Amniotic stem cell (primary cell): ENCODE measurements at regions not wholly inside any gene's neighbourhood (a gene's known extent, or its start where the extent isn't known, plus 50 kb on each side); places are given as distances from the start of the nearest gene placed in this dataset.
A peak's percentile ranks its signal among the peaks of the same experiment; 100 is the strongest.
"Not testable (repeated sequence)": the region's sequence is repeated elsewhere in the genome, so short reads cannot be mapped to it uniquely, and the experiment has no call there.

Source experiments
- DNase-seq: peaks from one replicate; lab custom pipeline; 2025; lab: John Stamatoyannopoulos, UW

DNA sequence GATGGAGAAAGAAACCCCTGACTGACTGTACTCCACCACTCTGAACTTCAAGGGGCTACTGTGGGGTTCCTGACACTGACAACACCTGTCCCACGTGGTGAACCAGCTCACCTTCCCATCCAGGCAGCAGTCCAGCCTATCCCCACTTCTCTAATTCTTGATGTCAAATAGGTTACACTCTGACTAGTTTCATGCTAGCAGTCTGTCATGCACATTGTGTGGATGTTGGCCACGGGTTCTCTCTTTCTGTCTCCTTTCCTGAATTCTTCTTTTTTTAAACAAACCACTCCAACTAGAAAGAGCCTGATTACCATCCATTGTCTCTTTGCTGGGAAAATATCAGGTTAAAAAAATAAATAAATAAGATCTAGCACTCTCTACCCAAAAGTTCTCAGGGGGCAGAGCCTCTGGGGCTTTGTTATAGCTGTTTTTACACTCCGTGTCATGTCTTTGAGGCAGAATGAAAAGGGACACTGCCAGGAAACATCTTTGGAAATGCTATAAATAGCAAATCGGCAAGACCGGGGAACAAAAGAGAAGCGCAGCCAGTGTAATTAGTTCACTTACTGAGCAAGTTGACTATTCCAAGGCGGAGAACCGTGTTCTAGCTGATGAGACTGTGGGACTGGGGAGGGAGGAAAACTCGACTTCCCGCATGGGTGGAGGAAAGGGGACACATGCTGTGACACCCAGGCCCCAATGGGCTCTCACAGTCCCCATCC lies 356.1 kb downstream of the OMA1 start:
- no peak for DNase-seq

GRCh38 chr1:58189453-58189852 lies 357.1 kb downstream of the OMA1 start:
- DNase-seq = no peak

GRCh38 chr1:58183286-58183685 lies 363.2 kb downstream of the OMA1 start:
- no peak for DNase-seq

DNA sequence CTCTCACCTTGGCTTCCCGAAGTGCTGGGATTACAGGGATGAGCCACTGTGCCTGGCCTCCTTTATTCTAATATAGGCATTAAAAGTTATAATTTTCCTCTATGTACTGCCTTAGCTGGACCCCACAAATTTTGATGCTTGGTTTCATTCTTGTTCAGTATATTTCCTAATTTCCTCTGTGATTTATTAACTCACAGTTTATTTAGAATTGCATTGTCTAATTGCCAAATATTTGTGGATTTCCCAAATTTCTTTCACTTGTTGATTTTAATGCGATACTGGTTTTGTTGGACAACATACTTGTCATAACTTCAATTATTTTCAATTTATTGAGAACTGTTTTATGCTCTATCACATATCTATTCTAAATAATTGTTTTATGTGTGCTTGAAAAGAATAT lies 366.0 kb downstream of the OMA1 start:
- no peak for DNase-seq

GRCh38 chr1:58169160-58169559 lies 377.4 kb downstream of the OMA1 start:
- DNase-seq = not testable (repeated sequence)

GRCh38 chr1:58167131-58167530 lies 379.4 kb downstream of the OMA1 start:
- DNase-seq = not testable (repeated sequence)

- DNase-seq = no peak
Observed at GRCh38 chr1:58166417-58166816, 380.1 kb downstream of the OMA1 start.

- no peak for DNase-seq
Observed at GRCh38 chr1:58165073-58165472, 381.5 kb downstream of the OMA1 start.

GRCh38 chr1:58162952-58163550 lies 383.5 kb downstream of the OMA1 start:
- DNase-seq = peak; percentile 23

DNA sequence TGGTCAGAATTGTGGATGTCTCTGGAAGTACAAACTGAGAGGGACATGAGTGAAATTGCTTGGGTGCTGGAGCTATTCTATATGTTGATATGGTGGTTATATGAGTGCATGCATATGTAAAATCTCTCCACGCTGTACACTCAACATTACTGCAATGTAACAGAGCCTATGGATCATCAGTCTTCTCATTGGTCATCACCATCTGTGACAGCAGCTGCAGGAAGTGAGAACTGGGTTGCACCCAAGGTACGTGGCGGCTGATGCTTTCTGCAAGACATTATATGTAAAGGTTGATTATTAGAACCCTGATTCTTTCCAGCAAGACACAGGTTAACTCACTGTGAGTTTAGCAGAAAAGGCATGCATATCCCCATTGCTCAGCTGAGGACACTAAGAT lies 387.1 kb downstream of the OMA1 start:
- DNase-seq = no peak

DNA sequence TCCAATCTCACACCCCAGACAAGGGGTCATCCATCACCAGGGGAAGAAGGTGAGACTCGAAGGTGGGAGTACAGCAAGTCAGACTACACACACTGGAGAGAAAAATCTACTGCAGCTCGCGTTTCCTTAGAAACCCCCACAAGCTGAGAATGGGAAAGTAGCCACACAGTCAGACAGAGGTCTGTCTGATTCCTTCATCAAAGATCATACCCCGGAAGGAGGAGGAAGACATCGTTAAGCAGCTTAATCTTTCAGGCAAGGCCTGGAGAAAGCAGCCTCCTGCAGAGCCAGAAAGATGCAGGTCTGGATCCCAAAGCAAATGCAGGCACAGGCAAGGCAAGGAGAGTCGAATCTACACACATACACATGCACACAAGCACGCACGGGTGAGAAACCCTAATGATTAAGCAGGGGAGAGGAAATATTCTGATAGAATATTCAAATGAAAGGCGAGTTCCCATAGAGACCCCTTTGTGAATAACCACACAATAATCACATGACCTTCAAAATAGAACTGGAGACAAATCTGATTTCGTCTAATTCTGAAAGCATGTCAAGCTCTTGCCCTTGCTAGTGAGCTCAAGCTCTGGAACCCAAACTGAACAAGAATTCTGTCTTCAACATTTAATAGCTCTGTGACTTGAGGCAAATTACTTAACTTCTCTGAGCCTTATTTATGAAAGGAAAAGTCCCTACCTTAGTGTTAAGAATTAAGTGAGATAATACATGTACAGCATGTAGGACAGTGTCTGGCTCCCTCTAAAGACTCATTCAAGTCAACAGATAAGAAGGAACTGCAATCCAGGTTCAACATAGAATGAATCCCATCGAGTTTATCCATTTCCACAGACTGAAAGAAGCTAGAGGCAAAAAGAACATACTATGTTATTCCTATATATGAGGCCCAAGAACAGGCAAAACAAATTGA lies 387.8 kb downstream of the OMA1 start:
- no peak for DNase-seq

DNA sequence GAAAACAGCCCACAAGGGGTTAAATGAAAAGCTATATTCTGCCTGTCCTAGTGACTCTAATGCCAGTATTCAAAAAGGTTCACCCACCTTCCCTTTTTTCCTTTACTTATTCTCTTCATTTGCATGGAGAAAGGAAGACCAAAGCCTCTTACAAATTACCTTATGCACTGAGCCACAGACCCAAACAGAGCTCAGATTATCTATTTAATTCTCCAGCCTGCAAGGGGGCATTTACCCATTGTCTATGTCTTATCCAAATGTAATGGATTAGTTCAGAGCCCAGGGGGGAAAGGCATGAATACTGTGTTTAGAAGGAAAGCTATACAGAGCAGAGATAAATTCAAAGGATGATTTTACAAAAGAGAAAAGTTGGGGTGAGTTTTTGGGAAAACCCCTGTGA lies 388.5 kb downstream of the OMA1 start:
- no peak for DNase-seq

GRCh38 chr1:58157256-58157655 lies 389.3 kb downstream of the OMA1 start:
- no peak for DNase-seq

GRCh38 chr1:58156831-58157230 lies 389.7 kb downstream of the OMA1 start:
- no peak for DNase-seq

DNA sequence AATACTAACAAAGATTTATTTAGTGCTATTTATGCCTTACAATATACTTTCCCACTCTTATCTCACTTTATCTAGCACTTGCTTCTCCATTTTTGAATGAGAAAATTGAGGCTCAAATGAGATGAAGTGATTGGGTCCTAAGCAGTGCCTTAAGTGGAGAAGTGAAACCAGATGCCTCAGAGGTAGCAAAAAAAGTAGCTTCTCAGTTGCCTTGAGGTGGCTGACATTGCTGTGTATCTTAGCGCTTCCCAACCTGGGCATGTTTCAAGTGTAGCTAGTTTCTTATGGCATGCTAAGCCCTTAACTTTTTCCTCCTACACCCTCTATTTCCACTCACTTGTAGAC lies 390.4 kb downstream of the OMA1 start:
- DNase-seq = no peak

GRCh38 chr1:58155418-58156123 lies 391.0 kb downstream of the OMA1 start:
- no peak for DNase-seq

- DNase-seq = no peak
Observed at GRCh38 chr1:58154256-58154655, 392.3 kb downstream of the OMA1 start.

GRCh38 chr1:58152697-58153096 lies 393.8 kb downstream of the OMA1 start:
- no peak for DNase-seq

- DNase-seq = no peak
Observed at GRCh38 chr1:58149271-58149812, 397.2 kb downstream of the OMA1 start.

- no peak for DNase-seq
Observed at GRCh38 chr1:58144698-58145270, 401.7 kb downstream of the OMA1 start.

DNA sequence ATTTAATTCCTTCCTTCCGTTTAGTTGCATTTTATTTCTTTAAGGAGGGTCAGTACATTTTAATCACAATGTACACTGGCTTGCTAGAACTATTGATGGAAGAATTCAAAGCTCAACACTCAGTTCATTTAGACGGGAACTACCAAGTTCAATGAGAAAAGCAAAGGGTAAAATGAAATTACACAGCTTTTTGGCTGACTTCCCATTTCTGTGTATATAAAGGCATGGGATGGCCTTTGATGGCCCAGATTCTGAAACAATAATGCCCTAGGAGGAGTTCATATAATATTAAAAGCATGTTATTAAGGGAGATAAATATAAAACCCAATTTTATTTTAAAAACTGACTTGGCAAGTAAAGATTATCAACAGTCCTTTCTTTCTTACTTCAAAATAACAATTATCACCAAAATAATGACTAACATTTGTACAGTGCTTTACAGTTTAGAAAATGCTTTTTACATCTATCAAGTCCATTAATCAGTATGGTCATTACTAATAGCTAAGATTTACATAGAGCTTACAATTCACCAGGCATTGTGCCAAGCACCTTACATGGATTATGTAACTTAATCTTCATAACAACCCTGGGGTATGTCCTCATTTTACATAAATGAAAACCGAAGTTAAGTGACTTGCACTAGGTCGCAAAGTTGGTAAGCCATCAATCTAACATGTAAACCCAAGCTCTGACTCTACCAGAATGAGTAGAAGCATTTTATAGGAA lies 402.4 kb downstream of the OMA1 start:
- DNase-seq = no peak
